HepG2 (cell line): ENCODE measurements at regions not wholly inside any gene's neighbourhood (a gene's known extent, or its start where the extent isn't known, plus 50 kb on each side); places are given as distances from the start of the nearest gene placed in this dataset.

Experiments used
- AGO1 ChIP-seq: fragments of 200-400 bp; formaldehyde crosslinking; IDR thresholded peaks from 2 replicates; pipeline ENCODE4 v1.6.1; 2017; ENCODE audit warnings: mild to moderate bottlenecking, low read depth, low read length, moderate library complexity; ENCODE audit not compliant: poor library complexity, severe bottlenecking
- ARID3A ChIP-seq: IDR thresholded peaks from 2 replicates; pipeline ENCODE4 v1.6.1; 2012; ENCODE audit warnings: low read depth, low read length, improper control_type of control experiment
- ELF4 ChIP-seq: sonication (generic); formaldehyde crosslinking; IDR thresholded peaks from 2 replicates; pipeline ENCODE4 v1.5.0; 2020; ENCODE audit warnings: missing genetic modification reagents, mild to moderate bottlenecking, moderate library complexity, borderline replicate concordance
- EZH2 ChIP-seq: conservative IDR thresholded peaks from 2 replicates; pipeline ENCODE4 v1.6.1; 2012; ENCODE audit warnings: mild to moderate bottlenecking, low read depth, low read length, moderate library complexity
- HOMEZ ChIP-seq: IDR thresholded peaks from 2 replicates; pipeline ENCODE4 v1.6.1; 2016; ENCODE audit warnings: low read depth
- MAFK ChIP-seq, 2 experiments: IDR thresholded peaks in 1 of 2; conservative IDR thresholded peaks in 1 of 2; 2 replicates each; pipeline ENCODE4 v1.6.1; 2011; ENCODE audit warnings: improper control_type of control experiment in 2 of 2, low read length in 2 of 2
- MAZ ChIP-seq, 2 experiments: sonication (generic) in 1 of 2; formaldehyde crosslinking in 1 of 2; IDR thresholded peaks; 2 replicates each; pipeline versions ENCODE4 v1.5.0 to v1.6.1; 2012 to 2020; ENCODE audit warnings: low read depth in 2 of 2, mild to moderate bottlenecking in 2 of 2, borderline replicate concordance in 1 of 2, improper control_type of control experiment in 1 of 2, low read length in 1 of 2, missing genetic modification reagents in 1 of 2, moderate library complexity in 1 of 2
- MBNL3 ChIP-seq: fragments of 250-450 bp; sonication (Bioruptor Pico); conservative IDR thresholded peaks from 2 replicates; pipeline ENCODE4 v1.8.0; 2022; ENCODE audit warnings: mild to moderate bottlenecking, inconsistent platforms
- NR1H2 ChIP-seq: sonication (generic); formaldehyde crosslinking; IDR thresholded peaks from 2 replicates; pipeline ENCODE4 v1.8.1; 2022; ENCODE audit warnings: low read depth, missing genetic modification reagents, borderline replicate concordance
- SMC3 ChIP-seq: IDR thresholded peaks from 2 replicates; pipeline ENCODE4 v1.6.1; 2011; ENCODE audit warnings: low read length, improper control_type of control experiment
- SOX5 ChIP-seq: IDR thresholded peaks from 2 replicates; pipeline ENCODE4 v1.6.1; 2016; ENCODE audit warnings: borderline replicate concordance
- XBP1 ChIP-seq: sonication (generic); formaldehyde crosslinking; IDR thresholded peaks from 2 replicates; pipeline ENCODE4 v1.5.0; 2020; ENCODE audit warnings: missing genetic modification reagents
- ZKSCAN1 ChIP-seq: fragments of 150-350 bp; IDR thresholded peaks from 2 replicates; pipeline ENCODE4 v1.6.1; 2014; ENCODE audit warnings: low read length
- ZMAT3 ChIP-seq: sonication (generic); formaldehyde crosslinking; conservative IDR thresholded peaks from 2 replicates; pipeline ENCODE4 v1.7.0; 2021; ENCODE audit warnings: missing genetic modification reagents
- ZNF142 ChIP-seq: sonication (generic); formaldehyde crosslinking; IDR thresholded peaks from 2 replicates; pipeline ENCODE4 v1.4.0; 2020; ENCODE audit warnings: missing genetic modification reagents
- ZNF430 ChIP-seq: sonication (generic); formaldehyde crosslinking; IDR thresholded peaks from 2 replicates; pipeline ENCODE4 v1.9.0; 2021; ENCODE audit warnings: mild to moderate bottlenecking, missing genetic modification reagents
- ZNF709 ChIP-seq: sonication (generic); formaldehyde crosslinking; IDR thresholded peaks from 2 replicates; pipeline ENCODE4 v1.5.0; 2020; ENCODE audit warnings: mild to moderate bottlenecking, missing genetic modification reagents
- ZNF724P ChIP-seq: sonication (generic); formaldehyde crosslinking; IDR thresholded peaks from 2 replicates; pipeline ENCODE4 v1.8.0; 2022; ENCODE audit warnings: missing genetic modification reagents, borderline replicate concordance
- ZNF772 ChIP-seq: sonication (generic); formaldehyde crosslinking; IDR thresholded peaks from 2 replicates; pipeline ENCODE4 v1.5.0; 2020; ENCODE audit warnings: mild to moderate bottlenecking, missing genetic modification reagents
- ZSCAN20 ChIP-seq: sonication (generic); formaldehyde crosslinking; IDR thresholded peaks from 2 replicates; pipeline ENCODE4 v1.4.0; 2020; ENCODE audit warnings: missing genetic modification reagents, mild to moderate bottlenecking, borderline replicate concordance
- ZSCAN21 ChIP-seq: sonication (generic); formaldehyde crosslinking; IDR thresholded peaks from 2 replicates; pipeline ENCODE4 v1.8.0; 2022; ENCODE audit warnings: mild to moderate bottlenecking, missing genetic modification reagents, moderate library complexity, borderline replicate concordance
- TF ChIP-seq, protein P1 (sequence below): sonication (generic); formaldehyde crosslinking; IDR thresholded peaks from 2 replicates; pipeline ENCODE4 v1.4.0; 2020; ENCODE audit warnings: missing genetic modification reagents

DNA sequence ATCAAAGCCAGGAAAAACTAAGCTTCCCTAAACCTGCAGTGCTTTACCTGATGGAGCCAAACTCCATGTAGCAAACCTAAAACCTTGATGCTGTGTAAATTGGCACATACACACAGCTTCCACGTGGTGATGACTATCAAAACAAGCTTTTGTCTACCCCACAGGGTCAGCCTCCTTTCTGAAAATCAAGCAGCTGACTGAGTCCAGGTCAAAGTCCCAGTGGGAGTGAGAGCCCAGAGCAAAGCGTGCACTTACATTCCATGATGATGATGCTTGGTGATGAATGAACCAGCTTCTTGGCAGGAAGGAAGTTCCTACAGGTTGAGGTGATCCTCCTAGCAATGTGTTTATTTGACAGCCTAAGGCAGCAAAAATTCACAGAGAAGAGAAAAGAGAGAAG, 630.0 kb upstream of the TBX3 start (continued):
- TF ChIP-seq AGO1 (no peak), ZKSCAN1 (no peak), NR1H2 (no peak), ZNF724P (CRISPR knock-in tag) (no peak), EZH2 (no peak), ZNF430 (CRISPR knock-in tag) (0 out of 2 replicates have a peak, but pooled peaks have one; percentile 20), ZNF709 (no peak), ZSCAN20 (CRISPR knock-in tag) (no peak), XBP1 (CRISPR knock-in tag) (no peak), ZSCAN21 (no peak), HOMEZ (CRISPR knock-in tag) (peak; percentile 83), ARID3A (no peak), MBNL3 (CRISPR knock-in tag) (no peak), SOX5 (peak; percentile 80; the same call in 1 of the 2 replicates), ZNF772 (CRISPR knock-in tag) (no peak), MAZ (IDR thresholded peaks at IDR 0.05; ENCODE audit: borderline replicate concordance, low read depth, low read length) (no peak), MAZ (CRISPR knock-in tag; IDR thresholded peaks at IDR 0.05; ENCODE audit: low read depth) (no peak), ELF4 (no peak), ZMAT3 (CRISPR knock-in tag) (no peak), ZNF142 (no peak), MAFK (conservative IDR thresholded peaks at IDR 0.05 in 1 of 2, IDR thresholded peaks at IDR 0.05 in 1 of 2; ENCODE audit: low read length in 2 of 2) (no peak), SMC3 (no peak)
- TF ChIP-seq, protein P1, sequence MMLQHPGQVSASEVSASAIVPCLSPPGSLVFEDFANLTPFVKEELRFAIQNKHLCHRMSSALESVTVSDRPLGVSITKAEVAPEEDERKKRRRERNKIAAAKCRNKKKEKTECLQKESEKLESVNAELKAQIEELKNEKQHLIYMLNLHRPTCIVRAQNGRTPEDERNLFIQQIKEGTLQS (CRISPR knock-in tag): no peak
